H1 (cell line): ENCODE measurements at regions not wholly inside any gene's neighbourhood (a gene's known extent, or its start where the extent isn't known, plus 50 kb on each side); places are given as distances from the start of the nearest gene placed in this dataset.

Experiments used
- ATF2 ChIP-seq: IDR thresholded peaks from 2 replicates; pipeline ENCODE4 v1.6.1; 2012; ENCODE audit warnings: low read length, inconsistent platforms
- CHD2 ChIP-seq: IDR thresholded peaks from 2 replicates; pipeline ENCODE4 v1.6.1; 2012; ENCODE audit warnings: low read length, improper control_type of control experiment
- CHD7 ChIP-seq: fragments of 300-600 bp; sonication (generic); IDR thresholded peaks from 2 replicates; pipeline ENCODE4 v1.7.1; 2012; ENCODE audit warnings: low read length, moderate library complexity, mild to moderate bottlenecking, inconsistent platforms; ENCODE audit not compliant: insufficient replicate concordance
- CTCF ChIP-seq, 3 experiments: IDR thresholded peaks; 1 replicate in 2 of 3; 2 replicates in 1 of 3; pipeline versions ENCODE4 v1.5.1 to v1.6.1; 2011; ENCODE audit warnings: low read length in 3 of 3, mild to moderate bottlenecking in 3 of 3, inconsistent platforms in 2 of 3, low read depth in 1 of 3, moderate library complexity in 1 of 3; ENCODE audit not compliant: insufficient read depth in 1 of 3; ENCODE audit errors: control extremely low read depth in 1 of 3
- POU5F1 ChIP-seq: IDR thresholded peaks from 2 replicates; pipeline ENCODE4 v1.6.1; 2011; ENCODE audit warnings: low read depth, mild to moderate bottlenecking, low read length, moderate library complexity
- RBBP5 ChIP-seq: IDR thresholded peaks from 2 replicates; pipeline ENCODE4 v1.7.1; 2012; ENCODE audit warnings: low read depth, mild to moderate bottlenecking, inconsistent platforms, low read length, moderate library complexity, borderline replicate concordance
- SIRT6 ChIP-seq: IDR thresholded peaks from one replicate; pipeline ENCODE4 v1.7.1; 2012; ENCODE audit warnings: low read length, inconsistent platforms

GRCh38 chr1:88330201-88330600 is 353.9 kb upstream of the PKN2 start (continued):
- no peak for TF ChIP-seq CTCF (IDR thresholded peaks at IDR 0.05; ENCODE audit: control extremely low read depth in 1 of 3, insufficient read depth in 1 of 3, low read depth in 1 of 3, low read length in 3 of 3)
- no peak for TF ChIP-seq POU5F1
- TF ChIP-seq ATF2: no peak
- TF ChIP-seq CHD7: no peak
- TF ChIP-seq CHD2: no peak
- no peak for TF ChIP-seq SIRT6
- TF ChIP-seq RBBP5: no peak
